Spleen (tissue), 11 donors: ENCODE measurements at regions not wholly inside any gene's neighbourhood (a gene's known extent, or its start where the extent isn't known, plus 50 kb on each side); places are given as distances from the start of the nearest gene placed in this dataset.

Source experiments
- DNase-seq: peaks from one replicate; pipeline ENCODE4 v3.0.0-alpha.2; 2020
- H3K27ac ChIP-seq, 8 donors: fragments of 200-600 bp; sonication (generic) in 7 of 8; 1 replicate in 4 of 8; 2 replicates in 4 of 8; pipeline versions ENCODE4 v1.5.0 to v1.8.0; 2016 to 2021; ENCODE audit warnings: inconsistent platforms in 4 of 8, mild to moderate bottlenecking in 4 of 8, moderate library complexity in 1 of 8
- H3K27me3 ChIP-seq, 7 donors: fragments of 200-600 bp; sonication (generic) in 6 of 7; replicated peaks in 1 of 7; 1 replicate in 4 of 7; 2 replicates in 3 of 7; pipeline versions ENCODE4 v1.5.0 to v1.8.0; 2016 to 2021; ENCODE audit warnings: inconsistent platforms in 3 of 7, mild to moderate bottlenecking in 1 of 7
- H3K36me3 ChIP-seq, 6 donors: fragments of 200-600 bp; sonication (generic) in 5 of 6; 1 replicate in 4 of 6; 2 replicates in 2 of 6; pipeline versions ENCODE4 v1.5.0 to v1.8.0; 2016 to 2021; ENCODE audit warnings: inconsistent platforms in 2 of 6
- H3K4me1 ChIP-seq, 6 donors: fragments of 200-600 bp; sonication (generic) in 5 of 6; 1 replicate in 3 of 6; 2 replicates in 3 of 6; pipeline versions ENCODE4 v1.5.0 to v1.8.0; 2016 to 2021; ENCODE audit warnings: inconsistent platforms in 3 of 6
- H3K4me3 ChIP-seq, 8 donors: fragments of 200-600 bp; sonication (generic) in 7 of 8; 1 replicate in 4 of 8; 2 replicates in 4 of 8; pipeline versions ENCODE4 v1.5.0 to v1.8.0; 2016 to 2021; ENCODE audit warnings: inconsistent platforms in 4 of 8, mild to moderate bottlenecking in 4 of 8, moderate library complexity in 2 of 8
- H3K9me3 ChIP-seq, 8 donors: fragments of 200-600 bp; sonication (generic) in 7 of 8; 1 replicate in 4 of 8; 2 replicates in 4 of 8; pipeline versions ENCODE4 v1.5.0 to v1.8.0; 2016 to 2021; ENCODE audit warnings: inconsistent platforms in 4 of 8
- POLR2A ChIP-seq, 3 donors: fragments of 450-650 bp; IDR thresholded peaks; one replicate each; pipeline ENCODE4 v1.5.1; 2017; ENCODE audit warnings: antibody characterized with exemption in 3 of 3, mild to moderate bottlenecking in 1 of 3
- POLR2AphosphoS5 ChIP-seq, 3 donors: sonication (generic); formaldehyde crosslinking; IDR thresholded peaks; one replicate each; pipeline ENCODE4 v1.5.1; 2017; ENCODE audit warnings: antibody characterized with exemption in 3 of 3
- WGBS, 5 donors: extraction: QIAGEN DNeasy Blood & Tissue Kit in 3 of 5; methylation state at CpG; one replicate each; pipeline versions ENCODE4 v1.1.5 to v1.1.7; 2013 to 2018; 5-methylcytosine and 5-hydroxymethylcytosine counted together
- intact Hi-C: fragments of 100-400 bp; cut with DNase I; formaldehyde crosslinking; loops from one replicate; pipeline ENCODE4 v1.15.0; 2023; ENCODE audit warnings: low total_unique reads
- TF ChIP-seq, protein P1 (sequence below), 11 experiments: fragments of 200-600 bp in 7 of 11; fragments of 450-650 bp in 4 of 11; sonication (generic) in 4 of 11; IDR thresholded peaks in 8 of 11; conservative IDR thresholded peaks in 3 of 11; 1 replicate in 7 of 11; 2 replicates in 4 of 11; pipeline versions ENCODE4 v1.4.0 to v1.8.0; 2016 to 2021; ENCODE audit warnings: antibody characterized with exemption in 11 of 11, inconsistent platforms in 4 of 11, mild to moderate bottlenecking in 1 of 11
- donor health status: healthy with polysubstance abuse.
- donor health status: DM: no; HTN: no; CAD: no; lungs with moderate emphysema.
- donor health status: DM: no; HTN: no; CAD: no.
- donor health status: Bipolar disorder and iron deficiency.
- donor health status: healthy.
- donor health status: DM: no; HTN: no; CAD: no.
- donor health status: DM: yes; HTN: yes; CAD: no.

DNA sequence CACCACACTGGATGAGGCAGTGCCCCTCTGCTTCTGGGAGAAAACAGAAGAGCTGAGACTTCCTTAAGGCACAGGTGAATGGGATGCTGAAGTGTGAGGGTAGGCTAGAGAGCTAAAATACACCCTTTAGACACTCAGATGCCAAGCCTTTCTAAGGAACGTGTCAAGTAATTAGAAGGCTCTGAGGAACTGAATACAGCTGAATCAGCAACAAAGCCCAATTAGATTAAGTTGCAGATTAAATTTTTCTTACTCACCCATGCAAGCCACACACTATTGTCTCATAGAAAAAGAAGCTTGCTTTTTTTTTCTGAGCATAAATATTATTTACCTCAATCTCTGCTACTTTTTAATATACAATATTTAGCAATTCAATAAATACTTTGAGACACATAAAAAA, 354.3 kb upstream of the NRG3 start:
- Histone ChIP-seq H3K27ac (no peak overlapping the region), H3K4me1 (no peaks in the 10 kb centered on the region), H3K27me3 (no peaks in the 10 kb centered on the region), H3K36me3 (no peaks in the 10 kb centered on the region), H3K9me3 (peaks cover 0 to 14% (median 2%) of the 10 kb centered on the region in 8 donors), H3K4me3 (no peak overlapping the region)
- WGBS, 5 donors = 38 to 82% (median 61%) methylated on average over 1 of the region's 1 CpG
- intact Hi-C loops = no loop called here
- DNase-seq = no peak
- TF ChIP-seq POLR2AphosphoS5 (IDR thresholded peaks at IDR 0.05) (no peak), POLR2A (IDR thresholded peaks at IDR 0.05) (no peak)
- TF ChIP-seq, protein P1, sequence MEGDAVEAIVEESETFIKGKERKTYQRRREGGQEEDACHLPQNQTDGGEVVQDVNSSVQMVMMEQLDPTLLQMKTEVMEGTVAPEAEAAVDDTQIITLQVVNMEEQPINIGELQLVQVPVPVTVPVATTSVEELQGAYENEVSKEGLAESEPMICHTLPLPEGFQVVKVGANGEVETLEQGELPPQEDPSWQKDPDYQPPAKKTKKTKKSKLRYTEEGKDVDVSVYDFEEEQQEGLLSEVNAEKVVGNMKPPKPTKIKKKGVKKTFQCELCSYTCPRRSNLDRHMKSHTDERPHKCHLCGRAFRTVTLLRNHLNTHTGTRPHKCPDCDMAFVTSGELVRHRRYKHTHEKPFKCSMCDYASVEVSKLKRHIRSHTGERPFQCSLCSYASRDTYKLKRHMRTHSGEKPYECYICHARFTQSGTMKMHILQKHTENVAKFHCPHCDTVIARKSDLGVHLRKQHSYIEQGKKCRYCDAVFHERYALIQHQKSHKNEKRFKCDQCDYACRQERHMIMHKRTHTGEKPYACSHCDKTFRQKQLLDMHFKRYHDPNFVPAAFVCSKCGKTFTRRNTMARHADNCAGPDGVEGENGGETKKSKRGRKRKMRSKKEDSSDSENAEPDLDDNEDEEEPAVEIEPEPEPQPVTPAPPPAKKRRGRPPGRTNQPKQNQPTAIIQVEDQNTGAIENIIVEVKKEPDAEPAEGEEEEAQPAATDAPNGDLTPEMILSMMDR (IDR thresholded peaks at IDR 0.05 in 8 of 11, conservative IDR thresholded peaks at IDR 0.05 in 3 of 11) = no peak

- Histone ChIP-seq H3K36me3 (no peaks in the 10 kb centered on the region), H3K27ac (no peak overlapping the region), H3K9me3 (peaks cover 0 to 27% (median 0%) of the 10 kb centered on the region in 8 donors), H3K4me1 (no peaks in the 10 kb centered on the region), H3K4me3 (no peak overlapping the region), H3K27me3 (no peaks in the 10 kb centered on the region)
- intact Hi-C loops = no loop called here
- DNase-seq = no peak
- WGBS, 5 donors = 52 to 67% (median 62%) methylated on average over 2 of the region's 2 CpGs
- TF ChIP-seq POLR2A (IDR thresholded peaks at IDR 0.05) (no peak), POLR2AphosphoS5 (IDR thresholded peaks at IDR 0.05) (no peak)
- TF ChIP-seq, protein P1 (IDR thresholded peaks at IDR 0.05 in 8 of 11, conservative IDR thresholded peaks at IDR 0.05 in 3 of 11) = no peak
Observed at GRCh38 chr10:81524467-81524866, 350.5 kb upstream of the NRG3 start.

- TF ChIP-seq, protein P1 (IDR thresholded peaks at IDR 0.05 in 8 of 11, conservative IDR thresholded peaks at IDR 0.05 in 3 of 11) = no peak
- TF ChIP-seq POLR2AphosphoS5 (IDR thresholded peaks at IDR 0.05) = no peak
- no peak for TF ChIP-seq POLR2A (IDR thresholded peaks at IDR 0.05)
- Histone ChIP-seq H3K36me3 (no peaks in the 10 kb centered on the region), H3K27ac (no peak overlapping the region), H3K4me3 (no peak overlapping the region), H3K4me1 (no peaks in the 10 kb centered on the region), H3K27me3 (no peaks in the 10 kb centered on the region), H3K9me3 (peaks cover 0 to 21% (median 3%) of the 10 kb centered on the region in 8 donors)
- WGBS, 5 donors = 78 to 89% (median 85%) methylated on average over 6 of the region's 6 CpGs
- no peak for DNase-seq
- intact Hi-C loops = no loop called here
Observed at GRCh38 chr10:81532403-81532802, 342.6 kb upstream of the NRG3 start.

- no peaks in the 10 kb centered on the region for H3K36me3 ChIP-seq
- no peak overlapping the region for H3K4me3 ChIP-seq
- WGBS, 5 donors = 59 to 85% (median 66%) methylated on average over 2 of the region's 2 CpGs
- DNase-seq = no peak
- H3K27ac ChIP-seq = no peak overlapping the region
- H3K9me3 ChIP-seq = peaks cover 0 to 17% (median 7%) of the 10 kb centered on the region in 8 donors
- H3K27me3 ChIP-seq = no peaks in the 10 kb centered on the region
- no peaks in the 10 kb centered on the region for H3K4me1 ChIP-seq
- intact Hi-C loops = no loop called here
- TF ChIP-seq POLR2A (IDR thresholded peaks at IDR 0.05) = no peak
- no peak for TF ChIP-seq POLR2AphosphoS5 (IDR thresholded peaks at IDR 0.05)
- TF ChIP-seq, protein P1 (IDR thresholded peaks at IDR 0.05 in 8 of 11, conservative IDR thresholded peaks at IDR 0.05 in 3 of 11) = no peak
Observed at GRCh38 chr10:81534991-81535390, 340.0 kb upstream of the NRG3 start.
